NCI-H146 treated with DMSO at 0.1 percent for 48 hours (cell line): ENCODE measurements at regions not wholly inside any gene's neighbourhood (a gene's known extent, or its start where the extent isn't known, plus 50 kb on each side); places are given as distances from the start of the nearest gene placed in this dataset.
A peak's percentile ranks its signal among the peaks of the same experiment; 100 is the strongest.

Experiments
- DNase-seq: peaks from one replicate; lab custom pipeline; 2025; ENCODE audit not compliant: unreplicated experiment; lab: John Stamatoyannopoulos, UW

- no peak for DNase-seq
Measured at GRCh38 chr3:174398761-174399160, 460.4 kb upstream of the NAALADL2 start.

- no peak for DNase-seq
Measured at GRCh38 chr3:174403831-174404230, 455.3 kb upstream of the NAALADL2 start.

GRCh38 chr3:174408310-174408709 is 450.8 kb upstream of the NAALADL2 start:
- DNase-seq: no peak

- no peak for DNase-seq
Measured at GRCh38 chr3:174409086-174409743, 449.9 kb upstream of the NAALADL2 start.

- no peak for DNase-seq
Measured at GRCh38 chr3:174413062-174413912, 445.8 kb upstream of the NAALADL2 start.

GRCh38 chr3:174414902-174415301 is 444.2 kb upstream of the NAALADL2 start:
- no peak for DNase-seq

GRCh38 chr3:174417573-174417972 is 441.6 kb upstream of the NAALADL2 start:
- no peak for DNase-seq

GRCh38 chr3:174419216-174419615 is 439.9 kb upstream of the NAALADL2 start:
- DNase-seq: no peak

- no peak for DNase-seq
Measured at GRCh38 chr3:174423936-174424335, 435.2 kb upstream of the NAALADL2 start.

- no peak for DNase-seq
Measured at GRCh38 chr3:174424656-174425055, 434.5 kb upstream of the NAALADL2 start.

GRCh38 chr3:174425422-174425821 is 433.7 kb upstream of the NAALADL2 start:
- DNase-seq: no peak

GRCh38 chr3:174430986-174431385 is 428.1 kb upstream of the NAALADL2 start:
- no peak for DNase-seq

GRCh38 chr3:174431717-174432116 is 427.4 kb upstream of the NAALADL2 start:
- DNase-seq: no peak

- DNase-seq: no peak
Measured at GRCh38 chr3:174436367-174436766, 422.8 kb upstream of the NAALADL2 start.

- no peak for DNase-seq
Measured at GRCh38 chr3:174438501-174439145, 420.5 kb upstream of the NAALADL2 start.

GRCh38 chr3:174439331-174440252 is 419.5 kb upstream of the NAALADL2 start:
- no peak for DNase-seq

- DNase-seq: peak; percentile 76
Measured at GRCh38 chr3:174440253-174440701, 418.9 kb upstream of the NAALADL2 start.

GRCh38 chr3:174440741-174441587 is 418.2 kb upstream of the NAALADL2 start:
- peak; percentile 95 for DNase-seq

- peak; percentile 95 for DNase-seq
Measured at GRCh38 chr3:174441588-174442301, 417.4 kb upstream of the NAALADL2 start.
